ENCODE measurements at regions not wholly inside any gene's neighbourhood (a gene's known extent, or its start where the extent isn't known, plus 50 kb on each side); places are given as distances from the start of the nearest gene placed in this dataset.

DNA sequence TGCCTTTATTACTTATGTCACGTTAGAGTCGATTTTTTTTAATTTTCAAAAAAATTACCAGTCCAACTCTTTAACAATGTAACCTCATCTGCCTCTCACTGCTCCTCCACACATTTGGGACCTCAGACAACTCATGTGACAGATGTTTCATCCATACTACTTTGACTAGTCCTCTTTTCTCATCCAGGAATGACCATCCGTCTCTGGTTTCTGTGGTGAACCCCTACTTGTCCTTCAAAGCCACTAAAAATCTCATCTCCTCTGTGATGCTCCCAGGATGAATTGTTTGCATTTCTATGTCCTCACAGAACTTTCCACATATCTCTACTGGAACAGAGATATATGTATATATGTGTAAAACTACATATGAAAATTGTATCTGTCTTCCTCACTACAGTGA lies 149.8 kb upstream of the ZNF462 start:
- H3K36me3 ChIP-seq: no peaks in the 10 kb centered on the region

DNA sequence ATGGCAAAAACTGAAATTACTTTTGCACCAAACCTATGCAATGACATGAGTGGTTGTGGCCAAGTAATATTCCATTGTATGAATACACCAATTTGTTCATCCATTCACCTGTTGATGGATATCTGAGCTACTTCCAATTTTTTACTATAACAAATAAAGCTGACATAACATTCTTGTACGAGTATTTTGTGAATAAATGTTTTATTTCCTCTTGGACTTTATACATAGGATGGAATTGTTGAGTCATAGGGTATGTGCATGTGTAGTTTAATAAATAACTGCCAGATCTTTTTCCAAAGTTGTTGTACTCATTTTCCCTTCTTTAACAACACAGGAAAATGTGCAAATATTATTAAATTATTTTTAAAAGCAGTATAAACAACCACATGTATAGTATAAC lies 146.1 kb upstream of the ZNF462 start:
- Histone ChIP-seq H3K36me3 (no peaks in the 10 kb centered on the region), H3K27me3 (ENCODE audit: insufficient read depth, low read depth, severe bottlenecking) (no peaks in the 10 kb centered on the region), H3K9me3 (ENCODE audit: severe bottlenecking) (no peaks in the 10 kb centered on the region), H3K27ac (no peak overlapping the region), H3K4me3 (ENCODE audit: low read depth, low read length) (no peak overlapping the region)
- DNase-seq: no peak
- TF ChIP-seq, protein P1, sequence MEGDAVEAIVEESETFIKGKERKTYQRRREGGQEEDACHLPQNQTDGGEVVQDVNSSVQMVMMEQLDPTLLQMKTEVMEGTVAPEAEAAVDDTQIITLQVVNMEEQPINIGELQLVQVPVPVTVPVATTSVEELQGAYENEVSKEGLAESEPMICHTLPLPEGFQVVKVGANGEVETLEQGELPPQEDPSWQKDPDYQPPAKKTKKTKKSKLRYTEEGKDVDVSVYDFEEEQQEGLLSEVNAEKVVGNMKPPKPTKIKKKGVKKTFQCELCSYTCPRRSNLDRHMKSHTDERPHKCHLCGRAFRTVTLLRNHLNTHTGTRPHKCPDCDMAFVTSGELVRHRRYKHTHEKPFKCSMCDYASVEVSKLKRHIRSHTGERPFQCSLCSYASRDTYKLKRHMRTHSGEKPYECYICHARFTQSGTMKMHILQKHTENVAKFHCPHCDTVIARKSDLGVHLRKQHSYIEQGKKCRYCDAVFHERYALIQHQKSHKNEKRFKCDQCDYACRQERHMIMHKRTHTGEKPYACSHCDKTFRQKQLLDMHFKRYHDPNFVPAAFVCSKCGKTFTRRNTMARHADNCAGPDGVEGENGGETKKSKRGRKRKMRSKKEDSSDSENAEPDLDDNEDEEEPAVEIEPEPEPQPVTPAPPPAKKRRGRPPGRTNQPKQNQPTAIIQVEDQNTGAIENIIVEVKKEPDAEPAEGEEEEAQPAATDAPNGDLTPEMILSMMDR (IDR thresholded peaks at IDR 0.05; ENCODE audit: low read depth, low read length): no peak

More for the DNA sequence above, 149.8 kb upstream of the ZNF462 start:
- Histone ChIP-seq H3K9me3 (ENCODE audit: severe bottlenecking) (no peaks in the 10 kb centered on the region), H3K4me3 (ENCODE audit: low read depth, low read length) (no peak overlapping the region), H3K27ac (no peak overlapping the region), H3K27me3 (ENCODE audit: insufficient read depth, low read depth, severe bottlenecking) (no peaks in the 10 kb centered on the region)
- TF ChIP-seq, protein P1 (IDR thresholded peaks at IDR 0.05; ENCODE audit: low read depth, low read length): no peak
- no peak for DNase-seq

- Histone ChIP-seq H3K9me3 (ENCODE audit: severe bottlenecking) (no peaks in the 10 kb centered on the region), H3K27me3 (ENCODE audit: insufficient read depth, low read depth, severe bottlenecking) (no peaks in the 10 kb centered on the region), H3K36me3 (no peaks in the 10 kb centered on the region), H3K27ac (no peak overlapping the region), H3K4me3 (ENCODE audit: low read depth, low read length) (no peak overlapping the region)
- TF ChIP-seq, protein P1 (IDR thresholded peaks at IDR 0.05; ENCODE audit: low read depth, low read length): no peak
- no peak for DNase-seq
Observed at GRCh38 chr9:106717686-106718085, 145.3 kb upstream of the ZNF462 start.

GRCh38 chr9:106718936-106719335 lies 144.0 kb upstream of the ZNF462 start:
- no peak overlapping the region for H3K4me3 ChIP-seq (ENCODE audit: low read depth, low read length)
- no peak for DNase-seq

GRCh38 chr9:106722051-106722753 lies 140.8 kb upstream of the ZNF462 start:
- Histone ChIP-seq H3K9me3 (ENCODE audit: severe bottlenecking) (no peaks in the 10 kb centered on the region), H3K27me3 (ENCODE audit: insufficient read depth, low read depth, severe bottlenecking) (no peaks in the 10 kb centered on the region), H3K36me3 (no peaks in the 10 kb centered on the region), H3K27ac (no peak overlapping the region), H3K4me3 (ENCODE audit: low read depth, low read length) (no peak overlapping the region)
- DNase-seq: no peak
- TF ChIP-seq, protein P1 (IDR thresholded peaks at IDR 0.05; ENCODE audit: low read depth, low read length): no peak

More at GRCh38 chr9:106718936-106719335, 144.0 kb upstream of the ZNF462 start:
- Histone ChIP-seq H3K36me3 (no peaks in the 10 kb centered on the region), H3K27me3 (ENCODE audit: insufficient read depth, low read depth, severe bottlenecking) (no peaks in the 10 kb centered on the region), H3K27ac (no peak overlapping the region), H3K9me3 (ENCODE audit: severe bottlenecking) (no peaks in the 10 kb centered on the region)
- TF ChIP-seq, protein P1 (IDR thresholded peaks at IDR 0.05; ENCODE audit: low read depth, low read length): no peak

GRCh38 chr9:106723926-106724325 lies 139.0 kb upstream of the ZNF462 start:
- H3K27ac ChIP-seq: no peak overlapping the region
- no peaks in the 10 kb centered on the region for H3K9me3 ChIP-seq (ENCODE audit: severe bottlenecking)
- DNase-seq: no peak
- H3K4me3 ChIP-seq (ENCODE audit: low read depth, low read length): no peak overlapping the region
- TF ChIP-seq, protein P1 (IDR thresholded peaks at IDR 0.05; ENCODE audit: low read depth, low read length): no peak
- H3K27me3 ChIP-seq (ENCODE audit: insufficient read depth, low read depth, severe bottlenecking): no peaks in the 10 kb centered on the region
- no peaks in the 10 kb centered on the region for H3K36me3 ChIP-seq

Data from WERI-Rb-1 (cell line).